ENCODE measurements at regions not wholly inside any gene's neighbourhood (a gene's known extent, or its start where the extent isn't known, plus 50 kb on each side); places are given as distances from the start of the nearest gene placed in this dataset.

DNA sequence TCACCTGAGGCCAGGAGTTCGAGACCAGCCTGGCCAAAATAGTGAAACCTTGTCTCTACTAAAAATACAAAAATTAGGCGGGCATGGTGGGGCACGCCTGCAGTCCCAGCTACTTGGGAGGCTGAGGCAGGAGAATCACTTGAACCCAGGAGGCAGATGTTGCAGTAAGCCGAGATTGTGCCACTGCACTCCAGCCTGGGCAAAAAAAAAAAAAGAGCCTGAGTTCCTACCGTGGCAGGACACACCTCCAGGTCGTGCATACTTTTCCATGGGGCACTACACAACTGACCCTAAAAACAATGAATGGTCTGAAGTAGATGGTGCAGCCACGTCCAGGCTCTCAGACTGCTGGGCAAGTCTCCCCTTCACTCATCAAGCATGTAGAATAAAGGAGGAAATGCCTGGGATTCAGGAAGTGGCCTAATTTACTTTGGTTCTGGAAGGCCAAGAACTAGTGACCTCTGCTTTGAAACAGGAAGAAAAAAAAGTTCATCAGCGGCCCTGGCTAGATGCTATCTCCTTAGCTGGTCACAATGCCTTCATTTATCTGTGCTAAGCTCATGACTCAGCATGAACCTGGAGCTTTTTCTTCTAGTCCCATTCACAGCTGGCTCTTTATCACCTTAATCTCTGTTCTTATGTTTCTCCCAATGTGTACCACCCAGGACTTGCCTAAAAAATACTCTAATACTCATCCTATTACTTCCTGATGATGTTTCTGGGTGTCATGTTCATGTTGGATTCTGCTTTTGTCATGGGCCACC is 55.8 kb upstream of the OR6J1 start:
- H3K4me3 ChIP-seq (ENCODE audit: low read depth, low read length) = no peak overlapping the region
- DNase-seq (ENCODE audit: low read depth) = no peak
- TF ChIP-seq, protein P1, sequence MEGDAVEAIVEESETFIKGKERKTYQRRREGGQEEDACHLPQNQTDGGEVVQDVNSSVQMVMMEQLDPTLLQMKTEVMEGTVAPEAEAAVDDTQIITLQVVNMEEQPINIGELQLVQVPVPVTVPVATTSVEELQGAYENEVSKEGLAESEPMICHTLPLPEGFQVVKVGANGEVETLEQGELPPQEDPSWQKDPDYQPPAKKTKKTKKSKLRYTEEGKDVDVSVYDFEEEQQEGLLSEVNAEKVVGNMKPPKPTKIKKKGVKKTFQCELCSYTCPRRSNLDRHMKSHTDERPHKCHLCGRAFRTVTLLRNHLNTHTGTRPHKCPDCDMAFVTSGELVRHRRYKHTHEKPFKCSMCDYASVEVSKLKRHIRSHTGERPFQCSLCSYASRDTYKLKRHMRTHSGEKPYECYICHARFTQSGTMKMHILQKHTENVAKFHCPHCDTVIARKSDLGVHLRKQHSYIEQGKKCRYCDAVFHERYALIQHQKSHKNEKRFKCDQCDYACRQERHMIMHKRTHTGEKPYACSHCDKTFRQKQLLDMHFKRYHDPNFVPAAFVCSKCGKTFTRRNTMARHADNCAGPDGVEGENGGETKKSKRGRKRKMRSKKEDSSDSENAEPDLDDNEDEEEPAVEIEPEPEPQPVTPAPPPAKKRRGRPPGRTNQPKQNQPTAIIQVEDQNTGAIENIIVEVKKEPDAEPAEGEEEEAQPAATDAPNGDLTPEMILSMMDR (IDR thresholded peaks at IDR 0.05; ENCODE audit: control insufficient read depth, extremely low read depth, insufficient read depth) = no peak

- no peak for DNase-seq (ENCODE audit: low read depth)
- H3K4me3 ChIP-seq (ENCODE audit: low read depth, low read length) = peak overlapping the region; percentile 54
- TF ChIP-seq, protein P1 (IDR thresholded peaks at IDR 0.05; ENCODE audit: control insufficient read depth, extremely low read depth, insufficient read depth) = no peak
Observed at GRCh38 chr14:22713631-22713950, 52.9 kb upstream of the OXA1L start.

DNA sequence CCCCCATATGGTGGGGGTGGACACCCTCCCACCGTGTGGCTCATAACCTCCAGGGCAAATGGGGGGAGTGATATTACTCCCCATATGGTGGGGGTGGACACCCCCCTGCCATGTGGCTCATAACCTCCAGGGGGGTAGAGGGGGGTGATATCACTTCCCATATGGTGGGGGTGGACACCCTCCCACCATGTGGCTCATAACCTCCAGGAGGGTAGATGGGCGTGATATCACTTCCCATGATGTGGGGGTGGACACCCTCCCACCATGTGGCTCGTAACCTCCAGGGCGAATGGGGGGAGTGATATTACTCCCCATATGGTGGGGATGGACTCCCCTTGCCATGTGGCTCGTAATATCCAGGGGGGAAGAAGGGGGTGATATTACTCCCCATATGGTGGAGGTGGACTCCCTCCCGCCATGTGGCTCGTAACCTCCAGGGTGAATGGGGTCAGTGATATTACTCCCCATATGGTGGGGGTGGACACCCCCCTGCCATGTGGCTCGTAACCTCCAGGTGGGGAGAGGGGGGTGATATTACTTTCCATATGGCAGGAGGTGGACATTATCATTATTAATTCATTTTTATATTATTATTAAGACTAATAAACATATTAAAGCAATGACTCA is 51.2 kb upstream of the OXA1L start:
- TF ChIP-seq, protein P1 (IDR thresholded peaks at IDR 0.05; ENCODE audit: control insufficient read depth, extremely low read depth, insufficient read depth) = no peak

GRCh38 chr14:22715890-22716289 is 50.6 kb upstream of the OXA1L start:
- TF ChIP-seq, protein P1 (IDR thresholded peaks at IDR 0.05; ENCODE audit: control insufficient read depth, extremely low read depth, insufficient read depth) = no peak
- no peak for DNase-seq (ENCODE audit: low read depth)
- no peak overlapping the region for H3K4me3 ChIP-seq (ENCODE audit: low read depth, low read length)

More for the DNA sequence above, 51.2 kb upstream of the OXA1L start:
- no peak overlapping the region for H3K4me3 ChIP-seq (ENCODE audit: low read depth, low read length)
- no peak for DNase-seq (ENCODE audit: low read depth)
